HUES48 (cell line): ENCODE measurements at regions not wholly inside any gene's neighbourhood (a gene's known extent, or its start where the extent isn't known, plus 50 kb on each side); places are given as distances from the start of the nearest gene placed in this dataset.
"Not testable (repeated sequence)": the region's sequence is repeated elsewhere in the genome, so short reads cannot be mapped to it uniquely, and the experiment has no call there.

Experiments
- H3K27ac ChIP-seq: one replicate; pipeline ENCODE4 v1.7.0; 2013; ENCODE audit warnings: low read depth, low read length, inconsistent platforms
- H3K27me3 ChIP-seq: 2 replicates; pipeline ENCODE4 v1.6.1; 2013; ENCODE audit warnings: mild to moderate bottlenecking, low read length; ENCODE audit not compliant: control insufficient read depth, insufficient read depth
- H3K36me3 ChIP-seq: 2 replicates; pipeline ENCODE4 v1.6.1; 2013; ENCODE audit warnings: low read length; ENCODE audit not compliant: control insufficient read depth, insufficient read depth
- H3K4me1 ChIP-seq: 2 replicates; pipeline ENCODE4 v1.6.1; 2013; ENCODE audit warnings: mild to moderate bottlenecking, low read length; ENCODE audit not compliant: control insufficient read depth, insufficient read depth
- H3K4me3 ChIP-seq: 2 replicates; pipeline ENCODE4 v1.5.1; 2013; ENCODE audit warnings: mild to moderate bottlenecking, low read depth, low read length
- H3K9ac ChIP-seq: 2 replicates; pipeline ENCODE4 v1.6.1; 2013; ENCODE audit warnings: mild to moderate bottlenecking, low read depth, low read length, moderate library complexity
- H3K9me3 ChIP-seq: 2 replicates; pipeline ENCODE4 v1.6.1; 2013; ENCODE audit warnings: low read length; ENCODE audit not compliant: control insufficient read depth, insufficient read depth

GRCh38 chr2:5625556-5626065, 66.6 kb upstream of the SOX11 start:
- H3K9me3 ChIP-seq, result not testable (repeated sequence)

GRCh38 chr2:5628484-5628883, 63.7 kb upstream of the SOX11 start:
- H3K4me1 ChIP-seq, H3K9ac ChIP-seq, H3K27ac ChIP-seq, H3K9me3 ChIP-seq, H3K4me3 ChIP-seq, H3K27me3 ChIP-seq, H3K36me3 ChIP-seq: not testable (repeated sequence)

More at GRCh38 chr2:5625556-5626065, 66.6 kb upstream of the SOX11 start:
- H3K27ac ChIP-seq, H3K4me3 ChIP-seq, H3K9ac ChIP-seq, H3K4me1 ChIP-seq, H3K36me3 ChIP-seq, H3K27me3 ChIP-seq: not testable (repeated sequence)

- not testable (repeated sequence) for H3K9me3 ChIP-seq, H3K36me3 ChIP-seq, H3K27ac ChIP-seq, H3K4me3 ChIP-seq, H3K4me1 ChIP-seq, H3K27me3 ChIP-seq, H3K9ac ChIP-seq
Measured at GRCh38 chr2:5629510-5629909, 62.7 kb upstream of the SOX11 start.

GRCh38 chr2:5637051-5637450, 55.1 kb upstream of the SOX11 start:
- not testable (repeated sequence) for H3K27ac ChIP-seq, H3K9ac ChIP-seq, H3K9me3 ChIP-seq, H3K4me3 ChIP-seq, H3K4me1 ChIP-seq, H3K36me3 ChIP-seq, H3K27me3 ChIP-seq
